CD4-positive, alpha-beta T cell treated with Interleukin-21 for 1 hour (primary cell): ENCODE measurements at regions not wholly inside any gene's neighbourhood (a gene's known extent, or its start where the extent isn't known, plus 50 kb on each side); places are given as distances from the start of the nearest gene placed in this dataset.
"Not testable (repeated sequence)": the region's sequence is repeated elsewhere in the genome, so short reads cannot be mapped to it uniquely, and the experiment has no call there.

Source experiments
- DNase-seq: peaks from one replicate; pipeline ENCODE4 v3.0.0-alpha.2; 2020

- no peak for DNase-seq
Observed at GRCh38 chr14:103186909-103187586, 63.8 kb downstream of the TNFAIP2 start.

- DNase-seq = no peak
Observed at GRCh38 chr14:103187911-103188310, 64.7 kb downstream of the TNFAIP2 start.

- peak; percentile 10 for DNase-seq
Observed at GRCh38 chr14:103188810-103189480, 65.7 kb downstream of the TNFAIP2 start.

DNA sequence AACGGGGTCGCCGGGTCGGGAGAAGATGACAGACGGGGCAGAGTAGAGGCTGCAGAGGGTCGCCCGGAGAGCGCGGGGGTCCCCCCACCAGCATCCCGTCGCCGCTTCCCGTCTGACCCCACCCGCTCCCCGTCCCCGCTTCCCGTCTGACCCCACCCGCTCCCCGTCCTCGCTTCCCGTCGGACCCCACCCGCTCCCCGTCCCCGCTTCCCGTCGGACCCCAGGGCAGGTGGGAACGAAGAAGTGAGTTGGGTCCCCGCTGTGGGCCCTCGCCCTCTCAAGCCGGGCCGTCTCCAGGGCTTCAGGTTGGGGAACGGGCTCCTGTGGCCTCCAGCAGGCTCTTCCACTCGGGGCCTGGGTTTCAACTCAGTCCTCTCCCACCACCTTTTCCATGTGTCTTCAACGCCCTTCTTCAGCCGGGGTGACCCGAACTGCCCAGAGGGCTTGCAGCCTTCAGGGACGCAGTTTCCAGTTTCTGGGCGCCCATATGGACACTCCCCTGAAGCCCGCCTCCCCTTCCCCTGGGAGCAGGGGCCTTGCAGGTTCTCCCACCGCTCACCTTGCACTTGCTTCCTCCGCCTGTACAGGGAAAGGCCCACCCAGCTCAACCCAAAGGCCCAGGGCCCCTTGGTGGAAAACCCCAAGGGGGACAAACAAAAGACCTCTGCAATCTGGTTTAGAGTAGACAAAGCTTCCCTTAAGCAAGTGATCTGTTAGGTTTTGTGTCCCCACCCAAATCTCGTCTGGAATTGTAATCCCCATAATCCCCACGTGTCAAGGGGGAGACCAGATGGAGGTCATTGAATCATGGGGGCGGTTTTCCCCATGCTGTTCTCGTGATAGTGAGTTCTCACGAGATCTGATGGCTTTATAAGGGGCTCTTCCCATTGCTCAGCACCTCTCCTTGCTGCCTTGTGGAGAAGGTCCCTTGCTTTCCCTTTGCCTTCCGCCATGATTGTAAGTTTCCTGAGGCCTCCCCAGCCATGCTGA lies 66.5 kb downstream of the TNFAIP2 start:
- no peak for DNase-seq

- DNase-seq = no peak
Observed at GRCh38 chr14:103190741-103191140, 67.5 kb downstream of the TNFAIP2 start.

GRCh38 chr14:103191844-103192243 lies 68.6 kb downstream of the TNFAIP2 start:
- no peak for DNase-seq

DNA sequence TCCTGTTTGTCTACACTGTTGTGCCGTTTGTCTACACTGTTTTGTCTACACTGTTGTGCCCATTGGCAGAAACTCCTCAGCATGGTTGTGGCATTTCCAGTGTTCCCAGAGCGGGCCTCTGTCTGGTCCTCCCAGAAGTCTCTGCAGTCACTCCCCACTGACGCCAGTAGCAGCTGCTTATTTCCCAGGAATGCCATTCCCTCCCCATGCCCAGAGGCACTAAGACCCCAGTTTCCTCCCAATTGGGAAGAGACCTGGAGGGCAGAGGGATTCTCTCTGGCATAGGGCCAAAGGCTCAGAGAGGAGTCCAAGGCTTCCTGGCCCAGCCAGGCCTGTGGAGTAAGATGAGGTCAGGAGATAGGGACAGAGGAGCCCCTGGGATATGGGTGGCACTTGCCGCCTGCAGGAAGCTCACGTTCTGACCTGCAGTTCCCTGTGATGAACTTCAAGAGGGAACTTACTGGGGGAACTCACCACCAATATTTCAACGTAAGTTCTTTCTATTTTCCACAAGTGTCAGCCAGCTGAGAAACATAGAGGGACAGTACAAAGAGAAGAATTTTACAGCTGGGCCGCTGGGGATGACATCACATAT lies 69.1 kb downstream of the TNFAIP2 start:
- no peak for DNase-seq

- not testable (repeated sequence) for DNase-seq
Observed at GRCh38 chr14:103192861-103193260, 69.6 kb downstream of the TNFAIP2 start.

GRCh38 chr14:103193491-103193890 lies 70.2 kb downstream of the TNFAIP2 start:
- DNase-seq = not testable (repeated sequence)

- no peak for DNase-seq
Observed at GRCh38 chr14:103194256-103195045, 71.2 kb downstream of the TNFAIP2 start.

- no peak for DNase-seq
Observed at GRCh38 chr14:103195828-103196615, 72.8 kb downstream of the TNFAIP2 start.

GRCh38 chr14:103196716-103197115 lies 73.5 kb downstream of the TNFAIP2 start:
- no peak for DNase-seq

GRCh38 chr14:103198131-103199105 lies 75.2 kb downstream of the TNFAIP2 start:
- no peak for DNase-seq

- DNase-seq = no peak
Observed at GRCh38 chr14:103199124-103199523, 75.9 kb downstream of the TNFAIP2 start.

GRCh38 chr14:103201801-103202200 lies 78.5 kb downstream of the TNFAIP2 start:
- DNase-seq = no peak

GRCh38 chr14:103204852-103205540 lies 81.7 kb downstream of the TNFAIP2 start:
- no peak for DNase-seq

DNA sequence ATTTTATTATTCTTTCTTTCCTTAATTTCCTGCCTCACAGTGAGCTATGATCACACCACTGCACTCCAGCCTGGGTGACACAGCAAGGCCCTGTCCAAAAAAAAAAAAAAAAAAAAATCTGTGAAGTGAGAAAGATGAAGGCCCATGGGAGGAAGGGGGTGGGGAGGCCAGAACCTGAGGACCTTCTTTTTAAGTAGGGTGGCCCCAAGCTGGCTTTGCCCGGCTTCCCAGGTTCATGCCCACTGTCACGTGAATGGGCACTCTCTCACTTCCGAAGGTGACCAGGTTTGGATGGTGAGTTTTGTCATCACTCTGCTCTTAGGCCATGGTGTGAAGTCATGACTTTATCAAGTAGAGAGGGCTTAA lies 82.3 kb downstream of the TNFAIP2 start:
- no peak for DNase-seq

DNA sequence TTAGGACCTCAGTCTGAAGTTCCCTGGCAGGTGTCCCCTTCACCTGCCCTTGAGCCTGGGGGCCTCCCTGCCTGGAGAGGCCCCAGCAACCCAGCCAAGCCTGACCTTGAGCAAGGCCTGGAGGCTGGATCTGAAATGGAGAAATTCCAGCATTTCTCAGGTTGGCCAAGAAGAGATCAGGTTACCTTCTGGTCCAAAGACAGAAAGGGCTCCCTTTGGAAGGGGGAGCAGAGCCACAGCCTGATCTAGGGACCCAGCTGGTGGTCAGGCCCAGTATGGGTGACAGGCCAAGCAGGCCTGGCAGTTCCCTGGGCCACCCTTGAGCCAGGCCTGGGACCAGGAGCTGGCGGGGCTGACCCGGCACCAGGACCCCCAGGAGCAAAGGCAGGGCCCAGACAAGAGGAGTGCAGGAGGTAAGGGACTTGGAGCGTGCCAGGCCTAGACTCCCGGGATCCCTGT lies 82.8 kb downstream of the TNFAIP2 start:
- DNase-seq = no peak

GRCh38 chr14:103206836-103207387 lies 83.7 kb downstream of the TNFAIP2 start:
- DNase-seq = no peak
